A673 (cell line): ENCODE measurements at regions not wholly inside any gene's neighbourhood (a gene's known extent, or its start where the extent isn't known, plus 50 kb on each side); places are given as distances from the start of the nearest gene placed in this dataset.

Source experiments
- EZH2 ChIP-seq: fragments of 200-600 bp; sonication (generic); IDR thresholded peaks from 2 replicates; pipeline ENCODE4 v1.6.1; 2017; ENCODE audit warnings: borderline replicate concordance, low read depth, mild to moderate bottlenecking, mixed read lengths, antibody characterized with exemption, low read length; ENCODE audit not compliant: poor library complexity, severe bottlenecking
- TF ChIP-seq, protein P1 (sequence below): fragments of 300-800, 200-600 bp; sonication (generic); conservative IDR thresholded peaks from 2 replicates; pipeline ENCODE4 v1.5.1; 2017; ENCODE audit warnings: low read depth, mild to moderate bottlenecking, antibody characterized with exemption, low read length, moderate library complexity, mixed read lengths

DNA sequence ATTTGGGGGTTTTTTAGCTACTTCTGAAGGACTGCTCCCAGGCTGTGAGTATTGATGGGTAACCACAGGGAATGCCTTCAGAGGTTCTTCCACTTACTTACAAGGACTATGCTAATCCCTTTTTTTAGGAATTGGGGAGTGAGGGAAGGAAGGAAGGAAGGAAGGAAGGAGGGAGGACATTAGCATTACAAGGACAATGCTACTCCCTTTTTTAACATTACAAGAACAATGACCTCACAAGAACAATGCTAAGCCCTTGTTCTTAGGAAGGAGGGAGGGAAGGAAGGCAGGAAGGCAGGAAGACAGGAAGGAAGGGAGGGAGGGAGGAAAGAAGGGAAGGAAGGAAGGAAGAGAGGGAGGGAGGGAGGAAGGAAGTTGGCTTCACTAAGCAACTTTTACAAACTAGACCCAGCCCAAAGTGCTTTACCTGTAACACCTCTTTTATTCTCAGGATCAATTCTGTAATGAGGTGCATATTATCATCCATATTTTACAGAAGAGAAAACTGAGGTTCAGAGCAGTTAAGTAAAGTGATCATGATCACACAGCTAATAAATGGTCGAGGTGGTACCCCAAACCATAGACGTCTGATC, 446.8 kb upstream of the JARID2 start:
- TF ChIP-seq, protein P1, sequence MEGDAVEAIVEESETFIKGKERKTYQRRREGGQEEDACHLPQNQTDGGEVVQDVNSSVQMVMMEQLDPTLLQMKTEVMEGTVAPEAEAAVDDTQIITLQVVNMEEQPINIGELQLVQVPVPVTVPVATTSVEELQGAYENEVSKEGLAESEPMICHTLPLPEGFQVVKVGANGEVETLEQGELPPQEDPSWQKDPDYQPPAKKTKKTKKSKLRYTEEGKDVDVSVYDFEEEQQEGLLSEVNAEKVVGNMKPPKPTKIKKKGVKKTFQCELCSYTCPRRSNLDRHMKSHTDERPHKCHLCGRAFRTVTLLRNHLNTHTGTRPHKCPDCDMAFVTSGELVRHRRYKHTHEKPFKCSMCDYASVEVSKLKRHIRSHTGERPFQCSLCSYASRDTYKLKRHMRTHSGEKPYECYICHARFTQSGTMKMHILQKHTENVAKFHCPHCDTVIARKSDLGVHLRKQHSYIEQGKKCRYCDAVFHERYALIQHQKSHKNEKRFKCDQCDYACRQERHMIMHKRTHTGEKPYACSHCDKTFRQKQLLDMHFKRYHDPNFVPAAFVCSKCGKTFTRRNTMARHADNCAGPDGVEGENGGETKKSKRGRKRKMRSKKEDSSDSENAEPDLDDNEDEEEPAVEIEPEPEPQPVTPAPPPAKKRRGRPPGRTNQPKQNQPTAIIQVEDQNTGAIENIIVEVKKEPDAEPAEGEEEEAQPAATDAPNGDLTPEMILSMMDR, result no peak
- no peak for TF ChIP-seq EZH2
